ENCODE measurements at regions not wholly inside any gene's neighbourhood (a gene's known extent, or its start where the extent isn't known, plus 50 kb on each side); places are given as distances from the start of the nearest gene placed in this dataset.

DNA sequence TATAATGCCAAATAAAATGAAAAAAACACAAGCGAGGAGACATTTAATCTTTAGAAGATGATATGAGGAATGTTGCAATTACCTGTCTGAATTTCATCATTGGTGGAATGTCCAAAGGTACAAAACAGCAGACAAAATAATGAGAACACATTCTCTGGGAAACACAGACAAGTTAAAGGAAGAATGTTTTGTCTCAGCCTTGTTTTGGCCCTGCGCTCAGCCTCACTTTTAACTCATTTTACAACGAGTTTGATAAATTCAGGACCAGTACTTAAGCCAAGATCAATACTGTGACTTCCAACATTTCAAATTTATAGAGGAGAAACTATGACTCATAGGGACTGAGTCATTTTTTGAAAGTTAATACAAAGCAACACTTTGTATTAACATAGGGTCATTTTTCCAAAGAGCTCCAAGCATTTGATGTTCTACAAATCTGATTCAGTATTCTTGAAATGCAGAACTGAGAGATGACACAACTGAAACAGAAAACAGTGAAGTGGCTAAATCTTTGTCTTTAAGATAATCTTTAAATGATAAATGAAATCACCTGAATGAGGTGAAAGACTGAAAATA is 833.2 kb upstream of the CHAC2 start:
- DNase-seq (ENCODE audit: low read depth): peak; percentile 66
- TF ChIP-seq, protein P1, sequence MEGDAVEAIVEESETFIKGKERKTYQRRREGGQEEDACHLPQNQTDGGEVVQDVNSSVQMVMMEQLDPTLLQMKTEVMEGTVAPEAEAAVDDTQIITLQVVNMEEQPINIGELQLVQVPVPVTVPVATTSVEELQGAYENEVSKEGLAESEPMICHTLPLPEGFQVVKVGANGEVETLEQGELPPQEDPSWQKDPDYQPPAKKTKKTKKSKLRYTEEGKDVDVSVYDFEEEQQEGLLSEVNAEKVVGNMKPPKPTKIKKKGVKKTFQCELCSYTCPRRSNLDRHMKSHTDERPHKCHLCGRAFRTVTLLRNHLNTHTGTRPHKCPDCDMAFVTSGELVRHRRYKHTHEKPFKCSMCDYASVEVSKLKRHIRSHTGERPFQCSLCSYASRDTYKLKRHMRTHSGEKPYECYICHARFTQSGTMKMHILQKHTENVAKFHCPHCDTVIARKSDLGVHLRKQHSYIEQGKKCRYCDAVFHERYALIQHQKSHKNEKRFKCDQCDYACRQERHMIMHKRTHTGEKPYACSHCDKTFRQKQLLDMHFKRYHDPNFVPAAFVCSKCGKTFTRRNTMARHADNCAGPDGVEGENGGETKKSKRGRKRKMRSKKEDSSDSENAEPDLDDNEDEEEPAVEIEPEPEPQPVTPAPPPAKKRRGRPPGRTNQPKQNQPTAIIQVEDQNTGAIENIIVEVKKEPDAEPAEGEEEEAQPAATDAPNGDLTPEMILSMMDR (IDR thresholded peaks at IDR 0.05; ENCODE audit: low read length, missing control alignments): no peak
- no peak overlapping the region for H3K4me3 ChIP-seq (replicated peaks; ENCODE audit: low read depth, low read length)

DNA sequence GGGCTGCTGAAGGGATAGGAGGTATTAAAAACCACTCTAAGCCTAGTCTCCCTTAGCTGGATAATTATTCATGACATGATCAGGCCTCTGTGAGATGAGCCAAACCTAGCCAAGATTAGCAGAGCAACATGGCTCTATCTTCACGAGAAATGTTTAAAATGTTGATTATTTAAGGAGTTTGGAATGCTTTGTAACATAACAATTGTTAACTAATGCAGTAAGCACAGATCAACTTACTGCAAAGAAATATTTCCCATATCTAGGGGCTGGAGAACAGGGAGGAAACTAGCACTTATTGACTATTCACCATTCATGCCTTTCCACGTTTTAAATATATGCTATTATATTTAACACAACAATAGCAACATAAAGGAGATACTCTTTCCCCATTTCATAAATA is 833.7 kb upstream of the CHAC2 start:
- H3K4me3 ChIP-seq (replicated peaks; ENCODE audit: low read depth, low read length): no peak overlapping the region
- peak; percentile 14 for DNase-seq (ENCODE audit: low read depth)
- TF ChIP-seq, protein P1 (IDR thresholded peaks at IDR 0.05; ENCODE audit: low read length, missing control alignments): no peak

DNA sequence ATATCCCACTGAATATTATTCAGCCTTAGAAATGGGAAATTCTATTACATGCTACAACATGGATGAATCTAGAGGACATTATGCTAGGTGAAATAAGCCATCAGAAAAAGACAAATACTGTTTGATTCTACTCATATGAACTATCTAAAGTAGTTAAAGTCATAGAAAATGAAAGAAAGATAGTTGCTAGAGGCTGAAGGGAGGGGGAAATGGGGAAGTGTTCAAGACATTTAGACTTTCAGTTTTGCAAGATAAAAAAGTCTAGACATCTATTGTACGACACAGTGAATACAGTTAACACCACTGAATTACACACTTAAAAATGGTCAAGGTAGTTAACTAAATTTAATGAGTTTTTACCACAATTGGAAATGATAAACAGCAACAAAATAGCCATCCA is 835.9 kb upstream of the CHAC2 start:
- no peak for DNase-seq (ENCODE audit: low read depth)
- TF ChIP-seq, protein P1 (IDR thresholded peaks at IDR 0.05; ENCODE audit: low read length, missing control alignments): no peak
- no peak overlapping the region for H3K4me3 ChIP-seq (replicated peaks; ENCODE audit: low read depth, low read length)

DNA sequence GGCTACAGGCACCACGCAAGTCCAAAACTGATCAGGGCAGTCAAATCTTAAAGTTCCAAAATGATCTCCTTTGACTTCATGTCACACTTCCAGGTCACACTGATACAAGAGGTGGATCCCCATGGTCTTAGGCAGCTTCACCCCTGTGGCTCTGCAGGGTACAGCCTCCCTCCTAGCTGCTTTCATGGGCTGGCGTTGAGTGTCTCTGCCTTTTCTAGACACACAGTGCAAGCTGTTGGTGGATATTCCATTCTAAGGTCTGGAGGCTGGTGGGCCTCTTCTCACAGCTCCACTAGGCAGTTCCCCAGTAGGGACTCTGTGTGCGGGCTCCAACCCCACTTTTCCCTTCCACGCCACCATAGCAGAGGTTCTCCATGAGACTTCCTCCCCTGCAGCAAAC is 838.2 kb upstream of the CHAC2 start:
- TF ChIP-seq, protein P1 (IDR thresholded peaks at IDR 0.05; ENCODE audit: low read length, missing control alignments): no peak
- no peak for DNase-seq (ENCODE audit: low read depth)
- H3K4me3 ChIP-seq (replicated peaks; ENCODE audit: low read depth, low read length): no peak overlapping the region

DNA sequence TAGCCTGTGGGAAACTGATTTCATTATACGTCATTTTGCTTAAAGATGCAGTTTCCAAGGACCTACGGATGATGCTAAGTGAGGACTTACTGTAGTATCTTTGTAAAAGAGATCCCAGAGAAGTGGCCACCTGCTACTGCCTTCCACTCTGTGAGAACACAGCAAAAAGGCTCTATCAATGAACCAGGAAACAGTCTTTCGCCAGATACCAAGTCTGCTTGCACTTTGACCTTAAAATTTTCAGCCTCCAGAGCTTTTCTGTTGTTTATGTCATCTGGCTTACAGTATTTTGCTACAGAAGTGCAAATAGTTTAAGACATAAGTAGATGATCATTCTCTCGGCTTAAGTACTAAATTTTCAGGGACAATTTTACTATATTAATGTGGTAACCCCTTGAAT is 847.9 kb upstream of the CHAC2 start:
- TF ChIP-seq, protein P1 (IDR thresholded peaks at IDR 0.05; ENCODE audit: low read length, missing control alignments): no peak
- DNase-seq (ENCODE audit: low read depth): no peak
- H3K4me3 ChIP-seq (replicated peaks; ENCODE audit: low read depth, low read length): no peak overlapping the region

DNA sequence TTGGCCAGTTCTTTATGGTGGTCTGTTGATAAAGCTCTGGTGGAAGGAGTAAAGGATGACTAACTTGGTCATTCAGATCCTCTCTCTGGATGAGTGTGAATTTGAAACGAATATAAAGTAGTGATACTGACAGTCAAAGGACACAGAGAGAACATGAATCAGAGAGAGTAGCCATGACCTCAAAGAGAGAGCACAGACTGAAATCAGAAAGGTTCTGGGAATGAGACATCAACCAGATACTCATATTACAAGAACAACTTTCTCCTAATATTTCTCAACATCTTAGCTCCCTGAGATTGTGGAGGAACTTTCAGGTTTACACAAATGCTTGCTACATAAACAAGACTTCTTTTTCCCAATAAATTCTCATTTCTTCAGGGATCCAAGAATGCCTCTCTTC is 849.1 kb upstream of the CHAC2 start:
- TF ChIP-seq, protein P1 (IDR thresholded peaks at IDR 0.05; ENCODE audit: low read length, missing control alignments): no peak
- no peak overlapping the region for H3K4me3 ChIP-seq (replicated peaks; ENCODE audit: low read depth, low read length)
- peak; percentile 10 for DNase-seq (ENCODE audit: low read depth)

DNA sequence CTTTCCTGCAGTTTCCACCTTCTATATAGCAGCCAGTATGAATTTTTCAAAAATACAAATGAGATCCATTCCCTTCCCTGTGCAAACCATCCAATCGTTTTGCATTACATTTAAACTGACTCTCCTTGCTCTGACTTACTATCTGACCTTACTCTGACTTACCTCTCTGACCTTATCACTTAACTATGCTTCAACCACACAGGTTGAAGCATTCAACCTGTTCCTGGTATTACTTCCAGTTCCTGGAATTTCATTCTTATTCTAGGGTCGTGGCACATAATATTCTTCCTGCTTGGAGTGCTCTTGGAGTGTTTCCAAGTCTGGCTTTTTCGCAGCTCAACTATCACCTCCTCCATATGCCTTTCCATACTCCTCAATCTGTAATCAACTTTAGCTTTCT is 850.6 kb upstream of the CHAC2 start:
- no peak for DNase-seq (ENCODE audit: low read depth)
- no peak overlapping the region for H3K4me3 ChIP-seq (replicated peaks; ENCODE audit: low read depth, low read length)
- TF ChIP-seq, protein P1 (IDR thresholded peaks at IDR 0.05; ENCODE audit: low read length, missing control alignments): no peak
